Loucy (cell line): ENCODE measurements at regions not wholly inside any gene's neighbourhood (a gene's known extent, or its start where the extent isn't known, plus 50 kb on each side); places are given as distances from the start of the nearest gene placed in this dataset.

Source experiments
- H2AFZ ChIP-seq: fragments of 200-600 bp; sonication (generic); 2 replicates; pipeline ENCODE4 v1.6.0; 2016; ENCODE audit warnings: antibody characterized with exemption, mild to moderate bottlenecking, low read length, moderate library complexity
- H3F3A ChIP-seq: fragments of 200-600 bp; 2 replicates; pipeline ENCODE4 v1.6.0; 2016; ENCODE audit warnings: antibody characterized with exemption, low read depth, mild to moderate bottlenecking
- H3K27me3 ChIP-seq: fragments of 200-600 bp; sonication (generic); 2 replicates; pipeline ENCODE4 v1.6.1; 2014; ENCODE audit warnings: low read length, mild to moderate bottlenecking; ENCODE audit not compliant: insufficient read depth, poor library complexity, severe bottlenecking
- H3K36me3 ChIP-seq: fragments of 200-600 bp; sonication (generic); 2 replicates; pipeline ENCODE4 v1.6.1; 2016; ENCODE audit warnings: low read length; ENCODE audit not compliant: insufficient read depth
- H3K4me1 ChIP-seq: fragments of 200-600 bp; sonication (generic); 2 replicates; pipeline ENCODE4 v1.5.1; 2014; ENCODE audit warnings: low read length, mild to moderate bottlenecking; ENCODE audit not compliant: insufficient read depth, poor library complexity, severe bottlenecking
- H3K4me2 ChIP-seq: fragments of 200-600 bp; sonication (generic); 2 replicates; pipeline ENCODE4 v1.6.0; 2014; ENCODE audit warnings: antibody characterized with exemption, low read length, low read depth, mild to moderate bottlenecking; ENCODE audit not compliant: poor library complexity, severe bottlenecking
- H3K4me3 ChIP-seq: fragments of 200-600 bp; sonication (generic); 2 replicates; pipeline ENCODE4 v1.5.1; 2014; ENCODE audit warnings: low read length, mild to moderate bottlenecking, mixed read lengths; ENCODE audit not compliant: poor library complexity, severe bottlenecking
- H3K79me2 ChIP-seq: fragments of 200-600 bp; sonication (generic); 2 replicates; pipeline ENCODE4 v1.6.1; 2014; ENCODE audit warnings: low read length; ENCODE audit not compliant: insufficient read depth
- H3K9ac ChIP-seq: fragments of 200-600 bp; sonication (generic); 2 replicates; pipeline ENCODE4 v1.6.0; 2014; ENCODE audit warnings: mild to moderate bottlenecking, low read depth, low read length, moderate library complexity; ENCODE audit not compliant: poor library complexity, severe bottlenecking
- H3K9me2 ChIP-seq: fragments of 200-600 bp; sonication (generic); replicated peaks from 2 replicates; pipeline ENCODE4 v1.6.1; 2016; ENCODE audit warnings: low read depth, low read length, mixed read lengths
- H3K9me3 ChIP-seq: fragments of 200-600 bp; sonication (generic); 2 replicates; pipeline ENCODE4 v1.6.1; 2014; ENCODE audit warnings: mild to moderate bottlenecking, antibody characterized with exemption, low read length, low read depth; ENCODE audit not compliant: insufficient read depth
- H4K20me1 ChIP-seq: fragments of 200-600 bp; sonication (generic); 2 replicates; pipeline ENCODE4 v1.6.0; 2014; ENCODE audit warnings: antibody characterized with exemption, low read length, mild to moderate bottlenecking; ENCODE audit not compliant: insufficient read depth, poor library complexity, severe bottlenecking
- CTCF ChIP-seq: fragments of 200-600 bp; sonication (generic); conservative IDR thresholded peaks from 2 replicates; pipeline ENCODE4 v1.5.1; 2014; ENCODE audit warnings: mild to moderate bottlenecking, antibody characterized with exemption, low read length
- EZH2phosphoT487 ChIP-seq: fragments of 200-600 bp; IDR thresholded peaks from 2 replicates; pipeline ENCODE4 v1.6.1; 2018; ENCODE audit warnings: antibody characterized with exemption, mild to moderate bottlenecking, moderate library complexity, borderline replicate concordance

DNA sequence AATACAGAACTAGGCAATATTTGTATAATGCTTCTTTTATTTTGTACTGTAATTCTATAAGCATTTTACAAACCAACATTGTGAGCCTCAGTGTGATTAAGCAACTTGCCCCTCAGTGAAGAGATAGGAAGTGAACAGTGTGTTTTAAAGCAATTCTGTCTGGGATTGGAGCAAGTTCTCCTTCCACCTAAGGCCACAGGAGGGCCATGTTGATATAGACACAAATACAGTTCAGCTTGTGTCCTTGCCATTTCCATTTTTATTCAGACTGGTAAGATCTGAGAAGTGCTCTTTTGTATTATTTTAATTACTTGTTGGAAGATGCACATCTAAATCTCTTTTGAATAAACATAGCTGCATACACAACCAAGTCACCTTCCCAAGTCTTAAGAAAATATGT lies 416.3 kb upstream of the COBL start:
- H3F3A ChIP-seq = no peaks in the 10 kb centered on the region

GRCh38 chr7:51732116-51732515 lies 415.5 kb upstream of the COBL start:
- Histone ChIP-seq H3K27me3 (no peaks in the 10 kb centered on the region), H3K36me3 (no peaks in the 10 kb centered on the region)

More for the DNA sequence above, 416.3 kb upstream of the COBL start:
- Histone ChIP-seq H4K20me1 (no peaks in the 10 kb centered on the region), H3K9me2 (no peaks in the 10 kb centered on the region), H3K9ac (no peak overlapping the region), H3K79me2 (no peaks in the 10 kb centered on the region), H3K4me3 (no peak overlapping the region), H3K4me1 (no peaks in the 10 kb centered on the region), H3K36me3 (no peaks in the 10 kb centered on the region), H3K27me3 (no peaks in the 10 kb centered on the region), H2AFZ (no peak overlapping the region), H3K9me3 (no peaks in the 10 kb centered on the region), H3K4me2 (no peak overlapping the region)
- TF ChIP-seq EZH2phosphoT487 (no peak), CTCF (no peak)

DNA sequence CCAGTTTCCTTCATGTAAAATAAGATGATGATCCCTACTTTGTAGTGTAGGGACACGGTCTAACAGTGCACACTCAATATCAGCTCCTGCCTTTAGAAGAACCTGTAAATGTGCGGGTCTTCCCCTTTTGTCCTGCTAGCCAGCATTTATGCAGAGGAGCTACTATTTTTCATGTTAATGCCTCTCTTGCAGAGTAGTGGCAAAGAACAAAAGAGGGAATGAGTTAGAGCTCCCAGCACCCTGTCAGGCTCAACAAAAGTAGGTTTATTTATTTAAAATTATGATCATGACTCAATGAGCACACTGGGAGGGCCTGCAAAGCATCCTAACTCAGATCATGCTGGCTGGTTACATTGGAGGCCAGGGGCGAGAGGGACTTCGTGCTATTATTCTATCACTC lies 414.5 kb upstream of the COBL start:
- Histone ChIP-seq H3K4me3 (no peak overlapping the region), H3F3A (no peaks in the 10 kb centered on the region), H3K9me2 (no peaks in the 10 kb centered on the region), H3K4me1 (no peaks in the 10 kb centered on the region), H2AFZ (no peak overlapping the region), H3K9me3 (no peaks in the 10 kb centered on the region), H3K27me3 (no peaks in the 10 kb centered on the region), H3K79me2 (no peaks in the 10 kb centered on the region), H4K20me1 (no peaks in the 10 kb centered on the region), H3K4me2 (no peak overlapping the region), H3K36me3 (no peaks in the 10 kb centered on the region), H3K9ac (no peak overlapping the region)
- no peak for TF ChIP-seq CTCF
- TF ChIP-seq EZH2phosphoT487 = no peak

More at GRCh38 chr7:51732116-51732515, 415.5 kb upstream of the COBL start:
- no peak overlapping the region for H3K9ac ChIP-seq
- H3F3A ChIP-seq = no peaks in the 10 kb centered on the region
- no peaks in the 10 kb centered on the region for H3K9me2 ChIP-seq
- H2AFZ ChIP-seq = no peak overlapping the region
- no peaks in the 10 kb centered on the region for H3K4me1 ChIP-seq
- H3K4me2 ChIP-seq = no peak overlapping the region
- H4K20me1 ChIP-seq = no peaks in the 10 kb centered on the region
- TF ChIP-seq CTCF (no peak), EZH2phosphoT487 (no peak)
- H3K79me2 ChIP-seq = no peaks in the 10 kb centered on the region
- H3K4me3 ChIP-seq = no peak overlapping the region
- H3K9me3 ChIP-seq = no peaks in the 10 kb centered on the region
